SK-N-SH treated with all-trans-retinoic acid at 6 μM for 48 hours (cell line): ENCODE measurements at regions not wholly inside any gene's neighbourhood (a gene's known extent, or its start where the extent isn't known, plus 50 kb on each side); places are given as distances from the start of the nearest gene placed in this dataset.

Experiments
- BACH2 ChIP-seq: fragments of 250-450 bp; sonication (Bioruptor Pico); IDR thresholded peaks from 2 replicates; pipeline ENCODE4 v1.9.0; 2021; ENCODE audit warnings: mild to moderate bottlenecking, borderline replicate concordance
- CREB5 ChIP-seq: fragments of 250-450 bp; sonication (Bioruptor Pico); IDR thresholded peaks from 2 replicates; pipeline ENCODE4 v1.5.1; 2020; ENCODE audit warnings: low read depth, mild to moderate bottlenecking, moderate library complexity
- CSRNP3 ChIP-seq: fragments of 250-450 bp; sonication (Bioruptor Pico); IDR thresholded peaks from 2 replicates; pipeline ENCODE4 v1.5.1; 2021; ENCODE audit warnings: mild to moderate bottlenecking, moderate library complexity
- POU6F1 ChIP-seq: fragments of 250-450 bp; sonication (Bioruptor Pico); IDR thresholded peaks from 2 replicates; pipeline ENCODE4 v1.8.0; 2021; ENCODE audit warnings: low read depth, mild to moderate bottlenecking, moderate library complexity, borderline replicate concordance
- RARB ChIP-seq: fragments of 250-450 bp; sonication (Bioruptor Pico); IDR thresholded peaks from 2 replicates; pipeline ENCODE4 v1.8.0; 2021; ENCODE audit warnings: mild to moderate bottlenecking, moderate library complexity
- SNAI2 ChIP-seq: fragments of 250-450 bp; sonication (Bioruptor Pico); IDR thresholded peaks from 2 replicates; pipeline ENCODE4 v1.5.0; 2020; ENCODE audit warnings: mild to moderate bottlenecking, moderate library complexity
- TOX ChIP-seq: fragments of 250-450 bp; sonication (Bioruptor Pico); IDR thresholded peaks from 2 replicates; pipeline ENCODE4 v1.8.0; 2021; ENCODE audit warnings: mild to moderate bottlenecking, moderate library complexity, borderline replicate concordance
- ZC3H10 ChIP-seq: fragments of 250-450 bp; sonication (Bioruptor Pico); IDR thresholded peaks from 2 replicates; pipeline ENCODE4 v1.5.1; 2021; ENCODE audit warnings: mild to moderate bottlenecking, moderate library complexity
- ZFP3 ChIP-seq: fragments of 250-450 bp; sonication (Bioruptor Pico); IDR thresholded peaks from 2 replicates; pipeline ENCODE4 v1.5.0; 2020; ENCODE audit warnings: mild to moderate bottlenecking, moderate library complexity

- TF ChIP-seq CSRNP3 (CRISPR knock-in tag) (no peak), BACH2 (CRISPR knock-in tag) (no peak), POU6F1 (CRISPR knock-in tag) (no peak), ZFP3 (CRISPR knock-in tag) (no peak), ZC3H10 (CRISPR knock-in tag) (no peak), TOX (no peak), CREB5 (CRISPR knock-in tag) (no peak), RARB (CRISPR knock-in tag) (no peak), SNAI2 (no peak)
These were observed 99.0 kb upstream of the DDHD1 start for GRCh38 chr14:53252141-53252540.
